Astrocyte of the hippocampus (primary cell): ENCODE measurements at regions not wholly inside any gene's neighbourhood (a gene's known extent, or its start where the extent isn't known, plus 50 kb on each side); places are given as distances from the start of the nearest gene placed in this dataset.
"Not testable (repeated sequence)": the region's sequence is repeated elsewhere in the genome, so short reads cannot be mapped to it uniquely, and the experiment has no call there.

Experiments
- DNase-seq: peaks from one replicate; pipeline ENCODE4 v3.0.0; 2011; ENCODE audit warnings: low read depth, low spot score

GRCh38 chrX:121169099-121170035 lies 122.0 kb downstream of the GLUD2 start:
- DNase-seq, result no peak

- DNase-seq, result no peak
Measured at GRCh38 chrX:121172703-121173102, 125.3 kb downstream of the GLUD2 start.

- DNase-seq, result peak; percentile 1
Measured at GRCh38 chrX:121179972-121180371, 132.6 kb downstream of the GLUD2 start.

- no peak for DNase-seq
Measured at GRCh38 chrX:121191779-121192178, 144.4 kb downstream of the GLUD2 start.

- no peak for DNase-seq
Measured at GRCh38 chrX:121195719-121196118, 148.3 kb downstream of the GLUD2 start.

GRCh38 chrX:121196872-121197444 lies 149.5 kb downstream of the GLUD2 start:
- DNase-seq, result not testable (repeated sequence)

- DNase-seq, result no peak
Measured at GRCh38 chrX:121208563-121208962, 161.2 kb downstream of the GLUD2 start.

GRCh38 chrX:121216641-121217374 lies 169.4 kb downstream of the GLUD2 start:
- no peak for DNase-seq

DNA sequence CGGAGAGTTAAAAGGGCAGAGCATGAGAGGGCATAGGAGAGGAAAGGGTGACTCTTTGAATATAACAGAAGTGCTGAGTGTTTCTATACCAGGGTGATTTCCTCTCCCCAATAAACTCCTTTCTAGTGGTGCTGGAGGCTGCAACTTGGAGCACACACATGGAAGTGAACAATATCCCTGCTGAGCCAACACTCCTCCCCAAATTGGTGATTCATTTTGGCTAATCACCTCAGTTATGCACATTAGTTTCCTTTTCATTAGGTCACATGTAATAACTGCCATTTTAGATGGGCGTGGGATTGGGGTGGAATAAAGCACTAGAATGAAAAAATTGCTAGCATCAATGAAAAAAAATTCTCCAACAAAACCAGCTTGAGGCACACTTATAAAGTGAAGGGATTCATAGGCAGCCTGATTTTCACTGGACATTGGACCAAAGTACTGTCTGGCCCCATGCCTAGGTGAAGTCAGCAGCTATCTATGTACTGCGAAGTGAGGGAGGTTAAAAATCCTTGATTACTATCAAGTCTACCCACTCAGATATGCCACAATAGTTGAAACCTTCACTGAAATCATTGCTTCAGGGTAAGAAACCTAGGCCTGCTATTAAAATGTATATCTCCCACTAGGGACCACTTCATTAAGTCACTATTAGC lies 174.0 kb downstream of the GLUD2 start:
- DNase-seq, result no peak

DNA sequence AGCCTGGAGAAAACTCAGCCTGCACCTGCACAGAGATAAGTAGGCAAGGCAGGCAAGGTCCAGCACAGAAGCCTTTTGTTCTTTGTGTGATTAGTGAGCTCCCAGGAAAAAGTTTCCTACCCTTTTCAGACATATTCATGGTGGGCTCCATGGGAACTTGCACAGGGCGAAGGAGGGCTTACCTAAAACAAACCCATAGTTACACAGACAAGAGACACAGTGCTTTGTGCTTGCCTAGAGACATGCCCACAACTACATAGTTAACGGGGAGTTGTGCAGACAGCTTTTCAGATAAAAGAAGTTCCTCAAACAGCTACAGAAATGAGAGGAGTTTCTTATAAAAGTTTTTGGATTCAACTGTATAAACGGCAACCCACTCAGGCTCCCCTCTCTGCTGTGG lies 180.5 kb downstream of the GLUD2 start:
- DNase-seq, result peak; percentile 2

- no peak for DNase-seq
Measured at GRCh38 chrX:121231566-121232358, 184.4 kb downstream of the GLUD2 start.

DNA sequence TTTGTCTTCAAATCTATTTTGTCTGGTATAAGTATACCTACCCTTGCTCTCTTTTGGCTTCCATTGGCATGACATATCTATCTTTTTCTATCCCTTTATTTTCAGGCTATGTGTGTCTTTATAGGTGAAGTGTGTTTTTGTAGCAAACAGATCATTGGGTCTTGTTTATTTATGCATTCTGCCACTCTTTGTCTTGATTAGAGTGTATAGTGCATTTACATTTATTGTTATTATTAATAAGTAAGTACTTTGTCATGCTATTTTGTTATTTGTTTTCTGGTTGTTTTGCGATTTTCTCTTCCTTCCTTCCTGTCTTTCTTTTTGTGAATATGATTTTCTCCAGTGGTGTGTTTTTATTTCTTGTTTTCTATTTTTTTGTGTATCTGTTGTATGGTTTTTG lies 188.6 kb downstream of the GLUD2 start:
- DNase-seq, result no peak

DNA sequence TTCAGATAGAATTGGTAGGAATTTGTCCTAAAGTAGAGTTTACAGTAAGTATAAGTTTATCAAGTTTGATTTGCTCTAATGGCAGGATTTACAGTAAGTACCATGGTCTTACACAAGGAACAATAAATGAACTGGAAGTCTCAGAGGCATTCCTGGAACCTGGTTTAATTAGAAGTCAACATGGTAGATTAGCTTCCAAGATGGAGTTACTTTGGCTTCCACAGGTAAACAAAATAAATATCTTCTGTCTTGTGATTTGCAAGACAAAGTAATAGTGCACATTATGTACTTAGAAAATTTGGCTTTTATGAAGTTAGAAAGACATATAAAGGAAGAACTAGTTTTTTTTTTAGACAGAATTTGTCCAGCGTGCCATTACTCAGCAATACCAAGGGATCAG lies 190.7 kb downstream of the GLUD2 start:
- DNase-seq, result no peak

GRCh38 chrX:121244511-121244910 lies 197.1 kb downstream of the GLUD2 start:
- DNase-seq, result no peak

DNA sequence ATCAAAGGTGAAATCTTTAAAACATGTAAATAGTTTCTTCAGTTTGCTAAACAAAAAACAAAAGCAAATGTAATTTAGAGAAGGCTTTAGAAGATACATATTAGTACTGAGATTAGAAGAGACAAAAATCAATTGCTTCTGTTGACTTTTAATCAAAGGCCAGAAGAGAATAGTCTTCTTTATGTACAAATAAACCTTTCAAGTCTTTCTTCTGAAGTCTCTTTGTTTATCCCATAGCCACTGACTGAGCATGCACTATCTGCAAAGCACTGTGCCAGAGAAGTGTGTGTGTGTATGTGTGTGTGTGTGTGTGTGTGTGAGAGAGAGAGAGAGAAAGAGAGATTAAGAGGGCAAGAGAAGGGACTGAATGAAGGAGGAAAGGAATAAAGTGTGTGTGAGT lies 198.4 kb downstream of the GLUD2 start:
- no peak for DNase-seq

- no peak for DNase-seq
Measured at GRCh38 chrX:121254336-121254735, 206.9 kb downstream of the GLUD2 start.

DNA sequence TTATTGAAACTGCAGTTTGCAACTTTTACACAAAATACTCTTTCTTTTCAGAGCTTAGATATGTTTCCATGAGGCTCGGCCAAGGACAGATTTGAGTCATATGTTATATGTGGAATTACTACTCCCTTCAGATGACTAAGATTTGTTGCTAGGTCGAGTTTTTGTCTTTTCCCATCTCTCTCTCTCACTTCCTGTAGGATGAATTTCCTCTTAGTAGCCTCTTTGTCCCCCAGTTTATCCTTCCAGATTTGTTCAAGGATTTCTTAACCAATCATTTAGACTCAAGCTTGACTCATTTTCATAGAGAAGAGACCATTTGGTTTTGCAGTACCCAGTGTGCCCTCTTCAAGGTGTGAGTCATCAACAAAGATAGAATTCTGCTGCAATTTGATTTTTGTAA lies 209.2 kb downstream of the GLUD2 start:
- no peak for DNase-seq

GRCh38 chrX:121258545-121258944 lies 211.1 kb downstream of the GLUD2 start:
- DNase-seq, result no peak

- no peak for DNase-seq
Measured at GRCh38 chrX:121259170-121259569, 211.8 kb downstream of the GLUD2 start.

- DNase-seq, result no peak
Measured at GRCh38 chrX:121260596-121261240, 213.3 kb downstream of the GLUD2 start.

- DNase-seq, result no peak
Measured at GRCh38 chrX:121283921-121284320, 236.5 kb downstream of the GLUD2 start.
